Activated CD4-positive, CD25-positive, alpha-beta regulatory T cell treated with anti-CD3 and anti-CD28 coated beads, Interleukin-2, amount 50 U/mL, for 72 hours (primary cell): ENCODE measurements at regions not wholly inside any gene's neighbourhood (a gene's known extent, or its start where the extent isn't known, plus 50 kb on each side); places are given as distances from the start of the nearest gene placed in this dataset.
A peak's percentile ranks its signal among the peaks of the same experiment; 100 is the strongest.
"Not testable (repeated sequence)": the region's sequence is repeated elsewhere in the genome, so short reads cannot be mapped to it uniquely, and the experiment has no call there.

ENCODE experiments used
- DNase-seq: peaks from one replicate; pipeline ENCODE4 v3.0.0; 2021

DNA sequence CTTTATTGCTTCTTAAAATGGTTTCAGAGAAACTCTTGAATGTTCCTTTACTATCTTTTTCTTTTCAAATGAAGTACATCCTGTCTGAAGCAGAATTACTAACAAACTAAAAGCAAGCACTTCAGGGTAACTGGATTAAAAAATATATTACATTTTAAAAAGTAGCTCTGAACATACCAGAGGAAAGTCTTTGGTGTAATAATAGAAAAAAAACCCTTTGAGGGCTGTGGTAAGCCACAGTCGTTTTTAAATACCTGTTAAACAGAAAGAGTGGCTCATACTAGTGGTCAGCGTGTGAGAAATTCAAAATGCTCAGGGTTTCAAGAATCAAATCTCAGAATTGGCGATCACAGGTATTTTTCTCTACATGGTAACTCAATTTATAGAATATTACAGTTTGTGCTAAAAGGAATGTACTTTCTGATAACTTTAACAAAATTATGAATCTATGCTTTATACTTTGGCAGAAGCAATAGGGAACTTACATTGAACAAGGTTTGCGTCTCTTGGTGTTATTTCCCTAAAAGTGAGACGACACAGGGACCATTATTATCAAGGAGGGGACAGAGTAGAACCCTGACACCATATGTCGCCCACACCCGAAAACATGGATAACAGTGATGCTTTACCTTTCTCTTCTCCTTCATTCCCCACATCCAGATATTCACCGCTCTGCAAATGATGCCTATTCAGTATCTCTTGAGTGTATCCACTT is 97.0 kb upstream of the DPH5 start:
- no peak for DNase-seq

DNA sequence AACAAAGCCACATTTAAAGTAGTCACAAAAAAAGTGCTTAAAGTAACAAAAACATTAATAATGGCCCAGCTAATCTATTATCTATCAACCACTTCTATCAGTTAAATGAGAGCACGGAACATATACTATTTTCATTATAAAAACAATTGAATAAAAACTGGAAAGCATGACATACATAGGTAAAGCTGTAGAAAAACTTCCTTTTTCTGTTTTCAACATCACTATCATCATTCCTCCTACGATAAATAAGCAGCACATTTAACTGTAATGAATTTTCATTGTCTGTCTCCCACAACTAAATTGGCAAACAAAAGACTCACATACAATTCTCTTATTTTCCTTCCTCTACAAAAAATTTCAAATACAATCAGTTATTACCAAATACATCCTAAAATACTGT is 96.4 kb upstream of the DPH5 start:
- DNase-seq = no peak

GRCh38 chr1:101121504-101121903 is 95.9 kb upstream of the DPH5 start:
- no peak for DNase-seq

DNA sequence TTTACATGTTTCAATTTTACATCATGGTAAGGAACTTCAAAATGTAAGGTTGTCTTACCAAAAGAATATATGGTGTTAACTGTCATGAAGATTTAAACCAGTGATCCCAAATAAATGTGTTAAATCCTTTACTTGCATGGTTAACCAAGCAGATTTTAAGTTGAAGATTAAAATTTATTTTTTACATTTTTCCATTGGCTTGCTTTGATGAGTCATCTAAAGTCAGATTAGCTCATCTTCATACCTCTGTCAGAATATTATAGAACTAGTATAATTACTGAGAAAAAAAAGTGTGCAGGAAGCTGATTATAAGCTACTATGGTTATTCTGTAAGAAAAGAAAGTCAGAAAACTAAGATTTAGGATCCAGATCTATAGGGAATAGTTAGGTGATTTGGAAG is 95.3 kb upstream of the DPH5 start:
- DNase-seq = no peak

DNA sequence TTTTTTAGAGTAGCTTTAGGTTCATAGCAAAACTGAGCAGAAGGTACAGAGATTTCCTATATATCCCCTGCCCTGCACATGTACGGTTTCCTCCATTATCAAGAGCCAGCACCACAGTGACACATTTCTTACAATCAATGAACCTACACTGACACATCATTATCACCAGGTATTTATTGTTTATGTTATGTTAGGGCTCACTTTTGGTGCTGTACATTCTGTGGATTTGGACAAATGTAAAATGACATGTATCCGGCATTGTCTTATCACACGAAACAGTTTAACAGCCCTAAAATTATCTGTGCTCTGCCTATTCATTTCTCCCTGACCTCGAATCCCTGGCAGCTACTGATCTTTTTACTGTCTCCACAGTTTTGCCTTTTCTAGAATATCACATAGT is 93.7 kb upstream of the DPH5 start:
- no peak for DNase-seq

- DNase-seq = no peak
Measured at GRCh38 chr1:101116006-101116405, 90.4 kb upstream of the DPH5 start.

DNA sequence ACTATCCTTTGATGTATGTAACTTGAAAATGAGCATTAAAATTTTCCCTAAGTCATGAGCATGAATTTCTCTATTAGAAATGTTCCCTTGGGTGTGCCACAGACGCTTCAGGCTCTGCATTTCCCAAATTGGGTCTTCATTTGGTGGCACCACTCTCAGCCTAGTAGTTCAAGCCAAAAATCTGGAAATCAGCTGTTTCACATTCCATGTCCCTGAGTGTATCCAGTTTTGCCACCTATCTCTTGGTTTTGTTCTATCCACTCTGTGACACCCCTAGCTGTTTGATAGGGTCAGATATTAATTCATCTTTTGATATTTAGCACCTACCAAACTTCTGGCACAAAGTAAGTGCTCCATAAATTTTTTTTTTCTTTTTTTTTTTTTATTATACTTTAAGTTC is 89.5 kb upstream of the DPH5 start:
- no peak for DNase-seq

- not testable (repeated sequence) for DNase-seq
Measured at GRCh38 chr1:101114128-101114527, 88.5 kb upstream of the DPH5 start.

GRCh38 chr1:101112051-101112780 is 86.6 kb upstream of the DPH5 start:
- peak; percentile 44 for DNase-seq

DNA sequence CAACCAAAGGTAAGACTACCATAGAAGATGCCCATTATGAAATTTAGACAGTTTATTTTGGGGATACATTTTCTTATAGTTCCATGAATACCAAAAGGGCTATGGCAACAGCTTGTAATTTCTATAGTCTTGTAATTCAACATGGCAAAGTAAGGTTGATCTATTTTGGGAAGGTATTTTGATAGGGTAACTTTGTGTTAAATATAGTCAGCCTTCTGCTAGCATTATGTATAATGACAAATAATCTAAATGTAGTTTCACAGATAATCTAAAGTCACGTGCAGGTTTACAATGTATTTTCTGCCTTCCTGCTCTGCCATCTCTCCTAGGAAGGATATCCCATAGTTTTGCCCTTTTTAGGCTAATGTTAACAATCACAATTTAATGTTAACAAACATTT is 85.9 kb upstream of the DPH5 start:
- no peak for DNase-seq

DNA sequence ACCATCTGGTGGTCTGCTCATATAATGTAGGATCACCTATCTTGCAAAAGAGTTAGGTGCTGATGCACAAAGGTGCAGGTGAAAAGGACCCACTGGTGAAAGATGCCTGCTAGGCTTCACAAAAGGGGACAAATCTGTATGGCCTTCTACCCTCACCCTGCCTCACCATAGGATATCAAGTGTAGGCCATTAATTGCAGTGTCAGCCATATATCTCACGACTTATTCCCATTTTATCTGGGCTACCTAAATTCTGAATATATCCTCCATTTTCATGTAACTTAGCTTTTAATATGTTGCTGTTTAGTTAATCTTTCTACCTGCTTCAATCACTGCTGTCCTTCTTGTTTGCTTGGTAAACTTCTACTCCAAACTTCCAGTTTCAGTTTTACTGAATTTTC is 84.2 kb upstream of the DPH5 start:
- DNase-seq = no peak

DNA sequence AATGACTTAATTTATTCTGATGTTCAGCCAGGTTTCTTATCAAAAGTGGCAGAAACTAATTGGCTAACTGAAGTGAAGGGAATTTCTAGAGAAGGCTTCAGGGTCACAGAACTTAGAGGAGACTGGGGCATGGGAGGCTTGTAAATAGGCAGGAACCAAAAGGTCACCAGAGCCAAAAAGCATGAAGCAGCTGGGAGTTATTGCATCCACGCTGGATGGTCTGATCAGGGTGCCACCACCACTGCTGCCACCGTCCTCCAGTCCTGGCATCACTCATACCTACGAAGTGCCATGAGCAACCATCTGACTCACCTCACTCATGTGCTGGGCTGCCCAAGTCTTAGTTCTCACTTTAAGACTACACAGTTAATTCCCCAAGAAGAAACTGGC is 82.5 kb upstream of the DPH5 start:
- no peak for DNase-seq

- no peak for DNase-seq
Measured at GRCh38 chr1:101107496-101108110, 82.0 kb upstream of the DPH5 start.

GRCh38 chr1:101105877-101106276 is 80.3 kb upstream of the DPH5 start:
- no peak for DNase-seq

- no peak for DNase-seq
Measured at GRCh38 chr1:101102426-101103156, 77.0 kb upstream of the DPH5 start.

DNA sequence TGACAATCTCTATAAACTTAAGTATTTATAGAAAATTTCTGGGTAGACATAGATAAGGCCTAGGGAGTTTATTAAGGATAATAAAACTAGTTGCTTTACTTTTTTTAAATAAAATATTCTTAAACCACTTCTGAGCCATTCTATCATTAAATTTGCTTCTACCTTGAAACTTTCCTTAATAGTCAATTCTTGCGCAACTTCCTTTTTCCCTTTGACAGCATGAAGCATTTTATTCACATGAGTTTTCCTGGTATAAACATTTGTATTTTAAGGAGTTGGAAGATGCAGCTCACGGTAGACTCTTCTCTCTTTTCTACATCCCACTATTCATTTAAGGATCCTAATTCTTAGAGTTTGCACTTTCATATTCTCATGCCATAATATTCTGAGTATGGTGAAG is 75.8 kb upstream of the DPH5 start:
- DNase-seq = no peak

GRCh38 chr1:101100674-101101073 is 75.1 kb upstream of the DPH5 start:
- DNase-seq = no peak

- DNase-seq = no peak
Measured at GRCh38 chr1:101098907-101099306, 73.3 kb upstream of the DPH5 start.

- no peak for DNase-seq
Measured at GRCh38 chr1:101098327-101098726, 72.7 kb upstream of the DPH5 start.

- DNase-seq = no peak
Measured at GRCh38 chr1:101089613-101090338, 64.2 kb upstream of the DPH5 start.

DNA sequence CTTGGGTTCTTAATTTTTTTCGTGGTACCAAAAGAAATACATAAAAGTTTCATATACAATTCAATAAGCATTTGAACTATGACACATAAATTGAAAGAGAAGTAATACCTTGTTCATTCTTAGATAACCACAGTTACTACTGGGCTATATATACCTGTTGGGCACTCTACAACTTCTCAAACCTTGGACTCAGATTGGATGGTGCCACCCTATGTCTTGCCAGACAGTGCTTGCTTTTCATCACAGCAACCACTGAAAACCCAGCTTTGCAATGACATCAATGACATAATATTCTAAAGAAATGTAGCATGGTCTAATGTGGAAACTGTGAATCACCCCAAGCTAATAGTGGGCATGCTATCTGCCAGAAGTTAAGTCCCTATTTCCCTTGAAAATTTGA is 62.8 kb upstream of the DPH5 start:
- DNase-seq = no peak

- DNase-seq = no peak
Measured at GRCh38 chr1:101086783-101087182, 61.2 kb upstream of the DPH5 start.
